Hindlimb muscle (tissue), 1 donor: ENCODE measurements at regions not wholly inside any gene's neighbourhood (a gene's known extent, or its start where the extent isn't known, plus 50 kb on each side); places are given as distances from the start of the nearest gene placed in this dataset.
A peak's percentile ranks its signal among the peaks of the same experiment; 100 is the strongest.

Source experiments
- DNase-seq: peaks from one replicate; pipeline ENCODE4 v3.0.0-alpha.2; 2013

DNA sequence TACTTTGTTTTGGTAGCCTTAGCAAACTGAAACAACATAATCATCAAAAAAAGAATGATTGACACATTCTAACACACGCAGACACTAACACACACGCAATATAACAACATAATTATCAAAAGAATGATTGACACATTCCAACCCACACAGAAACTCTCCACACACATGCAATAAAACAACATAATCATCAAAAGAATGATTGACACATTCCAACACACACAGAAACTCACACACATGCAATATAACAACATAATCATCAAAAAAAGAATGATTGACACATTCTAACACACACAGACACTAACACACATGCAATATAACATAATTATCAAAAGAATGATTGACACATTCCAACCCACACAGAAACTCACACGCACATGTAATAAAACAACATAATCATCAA lies 172.4 kb downstream of the THBS2 start:
- no peak for DNase-seq

DNA sequence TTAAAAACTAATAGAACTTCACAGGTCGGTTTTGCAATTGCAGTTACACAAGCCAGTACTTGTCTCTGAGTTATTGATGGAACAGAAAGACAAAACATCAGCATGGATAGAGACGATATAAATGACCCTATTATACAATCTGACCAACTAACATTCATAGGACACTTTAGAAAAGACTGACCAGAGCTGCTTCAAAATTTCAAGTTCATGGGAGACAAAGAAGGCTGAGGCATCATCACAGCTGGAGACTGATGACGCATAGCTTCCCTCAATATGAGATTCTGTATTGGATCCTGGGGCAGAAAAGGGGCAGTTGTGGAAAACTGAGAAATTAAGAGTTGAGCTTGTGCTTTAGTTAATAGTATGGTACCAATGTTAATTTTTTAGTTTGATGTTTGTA lies 174.0 kb downstream of the THBS2 start:
- DNase-seq, result no peak

DNA sequence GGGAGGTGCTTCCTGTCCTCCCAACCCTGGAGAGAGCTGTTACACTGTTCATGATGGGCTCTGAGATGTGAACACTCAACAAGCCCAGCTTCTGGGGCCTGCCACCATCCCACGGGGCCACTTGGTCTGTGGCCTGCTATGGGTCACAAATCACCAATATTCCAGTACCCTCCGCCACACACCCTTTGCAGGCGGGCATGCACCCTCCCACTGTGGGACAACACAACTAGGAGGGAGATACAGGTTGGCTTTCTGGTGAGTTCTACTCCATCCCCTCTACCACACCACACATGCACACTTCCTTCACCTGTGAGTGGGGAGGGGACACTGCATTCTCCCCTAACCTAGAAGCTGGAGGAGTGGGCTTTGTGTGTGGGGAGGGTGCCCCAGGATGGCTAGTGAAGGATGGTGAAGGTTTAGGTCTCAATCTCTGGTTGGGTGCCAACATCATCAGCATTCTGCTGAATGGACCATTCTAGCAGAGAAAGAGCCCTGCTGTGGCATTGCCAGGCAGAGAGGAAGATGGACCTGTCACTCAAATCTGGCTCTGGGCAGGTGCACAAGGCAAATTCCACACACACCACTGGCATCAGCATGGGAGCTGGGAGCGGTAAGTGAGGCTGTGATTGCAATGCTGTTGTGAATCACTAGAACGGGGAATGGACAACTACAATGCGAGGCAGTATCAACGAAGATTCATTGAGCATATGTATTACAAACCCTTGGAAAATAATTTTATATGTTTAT lies 175.1 kb downstream of the THBS2 start:
- no peak for DNase-seq

DNA sequence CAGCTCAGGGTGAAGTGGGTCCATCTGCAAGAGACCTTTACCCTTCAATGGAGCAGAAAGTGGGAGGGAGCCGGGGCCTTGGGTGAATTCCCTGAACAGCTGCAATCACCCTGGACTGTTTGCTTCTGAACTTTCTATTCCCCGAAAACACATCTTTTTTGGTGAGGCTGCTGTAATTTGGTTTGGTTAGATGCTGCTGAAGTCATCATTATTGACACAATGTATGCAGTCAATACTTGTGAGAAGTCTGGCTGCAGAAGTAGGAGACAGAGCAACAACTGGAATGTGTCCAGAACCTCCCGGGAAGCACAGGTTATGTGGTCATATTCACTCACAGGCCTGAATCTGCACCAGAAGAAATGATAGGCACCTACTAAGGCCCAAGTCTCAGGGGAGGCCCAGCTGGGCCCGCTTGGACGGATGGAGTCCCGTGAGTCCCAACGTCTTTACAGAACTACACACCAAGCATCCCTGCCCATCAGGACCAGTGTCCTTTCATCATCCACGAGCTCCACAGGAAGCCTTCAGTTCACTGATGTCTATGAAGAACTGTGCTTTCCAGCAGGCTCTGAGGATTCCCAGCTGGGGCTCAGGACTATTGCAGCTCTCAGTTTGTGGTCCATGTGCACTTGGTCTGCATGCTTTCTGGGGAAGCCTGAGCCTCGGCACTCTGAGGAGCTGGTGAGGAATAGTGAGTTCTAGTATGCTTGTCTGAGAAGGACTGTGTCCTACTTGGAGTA lies 177.6 kb downstream of the THBS2 start:
- no peak for DNase-seq

DNA sequence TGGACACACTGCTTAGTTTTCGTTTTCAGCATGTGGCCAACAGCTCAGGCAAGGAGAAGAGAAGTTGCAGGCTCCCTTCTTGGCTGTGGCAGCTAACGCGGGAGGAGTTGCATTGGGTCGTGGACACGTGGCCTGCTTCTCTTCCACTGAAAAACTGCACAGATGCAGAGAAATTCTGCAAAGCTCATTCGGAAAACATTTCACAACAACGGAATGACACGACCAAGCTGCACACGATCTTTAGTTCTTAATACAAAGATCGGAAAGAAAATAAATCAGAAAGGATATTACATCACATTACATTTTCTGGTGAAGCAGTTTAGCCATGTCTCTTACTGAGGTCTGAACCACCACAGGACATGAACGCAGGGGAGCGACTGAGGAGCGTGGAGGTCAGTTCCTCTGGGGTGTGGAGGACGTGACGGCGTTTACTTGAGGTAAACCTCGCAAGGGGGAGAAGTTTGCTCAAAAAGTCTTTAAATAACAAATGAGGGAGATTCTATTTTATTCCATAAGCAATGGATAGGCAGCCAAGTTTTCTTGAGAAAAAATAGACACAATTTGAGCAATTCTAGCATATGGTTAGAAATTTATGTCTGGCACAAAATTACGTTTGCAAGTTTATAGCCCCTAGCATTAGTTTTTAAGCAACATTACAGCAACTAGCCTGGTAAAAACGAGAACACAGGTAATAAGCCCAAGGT lies 178.3 kb downstream of the THBS2 start:
- peak; percentile 85 for DNase-seq

DNA sequence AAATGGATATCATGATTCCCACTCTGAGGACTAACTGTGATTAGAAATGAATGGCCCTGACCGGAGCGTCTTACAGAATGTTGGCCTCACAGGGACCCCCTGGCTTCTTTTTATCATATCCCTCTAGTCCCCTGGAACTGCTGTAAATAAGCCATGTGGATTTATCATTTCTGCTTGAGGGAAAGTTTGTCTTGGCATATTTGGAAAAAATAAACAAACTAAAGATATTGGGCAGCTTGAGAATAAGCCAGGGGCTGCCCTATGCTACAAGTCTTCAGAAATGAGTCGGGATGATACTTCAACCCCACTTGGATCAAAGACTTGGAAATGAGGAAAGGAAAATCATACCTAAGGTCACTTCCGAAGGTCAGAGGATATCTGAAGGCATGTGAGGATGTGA lies 179.1 kb downstream of the THBS2 start:
- no peak for DNase-seq

DNA sequence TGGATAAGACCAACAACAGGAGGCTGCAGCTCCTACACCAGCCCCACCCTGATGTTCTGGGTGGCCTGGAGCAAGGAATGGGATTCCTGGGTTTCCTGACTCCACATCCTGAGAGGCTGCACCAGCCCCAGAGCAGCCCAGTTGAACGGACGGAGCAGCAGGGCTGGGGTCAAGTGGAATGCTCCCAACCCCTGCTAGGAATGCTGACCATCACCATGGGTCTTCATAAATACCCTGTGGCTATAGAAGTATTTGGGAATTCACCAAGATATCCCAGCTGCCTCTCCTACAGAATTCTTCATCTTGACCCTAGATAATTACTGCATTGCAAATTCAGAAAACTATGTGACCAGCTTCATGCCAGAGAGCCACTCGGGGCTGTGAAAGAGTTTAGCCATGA lies 180.3 kb downstream of the THBS2 start:
- no peak for DNase-seq

DNA sequence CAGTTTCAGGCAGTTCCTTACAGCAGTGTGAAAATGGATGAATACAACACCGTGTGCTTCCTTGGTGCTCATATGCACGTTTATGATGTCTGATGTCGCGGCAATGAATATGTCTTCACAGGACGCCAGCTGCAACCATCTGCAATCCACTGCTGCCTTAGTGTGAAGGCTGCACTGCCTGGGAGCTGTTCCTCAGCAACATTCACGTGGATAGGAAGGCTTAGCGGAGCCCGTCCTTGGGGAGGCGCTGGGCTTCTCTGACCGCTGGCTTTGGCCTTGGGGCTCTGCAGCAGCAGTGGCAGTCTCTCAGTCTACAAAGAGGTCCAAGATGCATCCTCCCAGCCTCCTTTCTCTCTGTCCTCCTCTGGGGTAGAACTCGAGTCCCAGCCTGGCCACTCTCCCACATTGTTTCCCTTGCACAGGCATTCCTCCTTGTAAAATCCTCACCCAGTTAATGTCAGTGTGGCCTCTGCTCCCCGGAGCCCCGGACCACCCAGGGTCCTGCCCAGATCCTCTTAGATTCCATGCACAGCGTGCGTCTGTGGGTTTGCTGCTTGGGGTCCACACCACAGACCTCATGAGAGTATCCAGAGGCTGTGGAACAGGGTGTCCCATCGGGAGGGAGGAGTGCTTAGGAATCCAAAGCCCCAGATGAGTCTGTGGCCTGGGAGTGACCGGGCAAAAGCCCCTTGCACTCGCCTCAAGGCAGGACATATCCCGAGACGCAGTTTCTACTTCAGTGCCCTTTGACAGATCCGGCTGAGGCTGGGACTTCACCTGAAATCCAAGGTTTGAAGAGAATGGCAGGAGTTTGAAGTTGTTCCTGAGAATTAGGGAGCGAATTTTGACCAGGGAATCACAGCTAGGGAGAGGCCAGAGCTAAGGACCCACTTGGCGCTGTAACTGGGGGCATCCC lies 181.3 kb downstream of the THBS2 start:
- DNase-seq, result no peak

DNA sequence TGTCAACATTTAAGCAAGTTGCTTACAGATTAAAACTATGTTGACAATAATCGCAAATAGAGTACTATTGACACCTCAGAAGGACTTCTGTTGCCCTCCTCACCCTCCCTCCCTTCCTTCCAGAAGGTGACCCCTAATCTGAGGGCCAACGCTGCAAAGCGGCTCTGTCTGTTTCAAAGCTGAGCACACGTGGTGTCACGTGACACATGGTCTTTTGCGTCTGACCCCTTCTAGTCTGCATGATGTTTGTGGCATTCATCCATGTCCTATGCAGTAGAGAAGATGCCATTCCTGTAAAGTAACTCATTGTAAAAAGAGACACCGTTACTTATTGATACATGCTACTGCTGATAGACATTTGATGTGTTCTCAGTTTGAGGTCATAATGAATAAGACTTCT lies 182.3 kb downstream of the THBS2 start:
- no peak for DNase-seq

DNA sequence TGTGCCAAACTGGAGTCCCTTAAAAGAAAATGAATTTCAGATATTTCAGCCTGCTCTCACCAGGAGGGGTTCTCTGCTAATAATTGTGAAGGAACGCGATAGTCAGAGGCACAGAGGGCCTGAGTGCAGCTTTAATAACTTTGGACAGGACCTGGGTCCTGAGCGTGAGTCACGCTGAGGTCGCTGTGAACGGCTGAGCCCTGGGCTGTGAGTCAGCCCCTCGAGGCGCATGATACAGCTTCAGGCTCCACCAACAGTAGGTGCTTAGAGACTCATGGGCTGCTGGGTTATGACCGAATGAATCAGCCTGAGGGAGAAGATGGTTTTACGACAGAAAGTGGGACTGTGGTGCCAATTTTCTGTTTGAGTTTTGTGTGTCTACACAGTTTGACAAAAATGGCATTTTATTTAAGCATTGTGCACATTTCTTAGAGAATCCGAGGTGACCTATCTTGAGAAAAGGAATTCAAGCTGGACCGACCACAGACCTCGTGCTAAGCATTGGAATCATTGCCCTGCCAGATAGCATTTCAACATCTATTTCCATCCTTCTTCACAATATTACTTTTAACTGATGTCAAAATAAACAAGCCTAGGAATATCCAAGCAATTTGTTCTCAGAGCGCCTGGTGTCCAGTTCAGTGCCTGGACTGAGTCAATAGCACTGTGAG lies 183.0 kb downstream of the THBS2 start:
- no peak for DNase-seq

DNA sequence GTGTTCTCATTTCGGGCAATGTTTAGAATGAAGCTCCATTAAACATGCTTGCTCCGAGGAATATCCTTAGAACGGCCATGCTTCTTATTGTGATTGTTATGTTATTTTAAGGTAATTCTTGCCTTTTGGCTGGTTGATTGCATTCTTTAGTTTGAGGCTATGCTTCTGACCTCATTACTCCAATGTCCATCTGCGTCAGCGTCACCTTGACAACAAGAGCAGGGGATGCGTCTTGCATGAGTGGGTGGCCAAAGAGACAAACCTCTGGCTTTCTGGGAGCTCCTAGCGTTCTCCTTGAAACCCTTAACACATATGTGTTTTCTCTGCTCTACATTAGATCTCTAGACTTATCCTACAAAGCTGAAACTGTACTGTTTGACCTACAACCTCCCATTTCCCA lies 184.3 kb downstream of the THBS2 start:
- no peak for DNase-seq

DNA sequence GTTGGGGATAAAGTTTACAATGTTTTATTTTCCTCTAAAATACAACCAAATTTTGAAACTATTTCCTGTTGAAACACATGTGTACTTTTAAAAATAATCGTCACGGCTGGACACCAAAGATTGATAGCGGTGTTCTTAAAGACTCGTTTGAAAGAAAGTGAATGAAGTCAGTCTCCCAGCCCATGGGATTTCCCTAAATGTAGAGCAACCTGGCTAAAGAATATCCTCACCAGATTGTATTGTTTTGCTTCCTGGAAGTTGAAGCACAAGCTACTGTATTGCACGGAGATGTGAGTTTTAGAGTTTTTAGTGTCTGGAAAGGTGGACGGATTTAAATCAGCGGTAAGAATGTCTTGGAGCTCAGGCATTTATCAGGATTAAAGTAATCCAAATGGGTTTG lies 189.5 kb downstream of the THBS2 start:
- no peak for DNase-seq

DNA sequence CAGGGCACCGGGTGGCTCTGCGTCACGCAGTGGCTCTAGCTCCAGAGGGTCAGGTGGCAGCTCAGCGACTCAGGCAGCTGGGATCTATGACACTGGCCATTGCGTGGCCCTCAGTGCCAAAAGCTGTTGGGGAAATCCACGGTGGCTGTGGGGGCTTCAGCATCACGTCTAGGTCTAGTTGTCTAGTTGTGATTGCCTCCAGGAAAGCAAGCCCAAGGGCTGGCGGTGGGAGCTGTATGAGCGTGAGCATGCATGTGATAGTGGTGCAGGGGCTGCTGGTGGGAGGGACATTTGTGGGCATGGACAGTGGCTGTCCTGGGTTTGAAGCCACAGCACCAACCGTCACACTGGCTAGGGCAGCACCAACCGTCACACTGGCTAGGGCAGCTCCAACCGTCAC lies 191.4 kb downstream of the THBS2 start:
- no peak for DNase-seq

DNA sequence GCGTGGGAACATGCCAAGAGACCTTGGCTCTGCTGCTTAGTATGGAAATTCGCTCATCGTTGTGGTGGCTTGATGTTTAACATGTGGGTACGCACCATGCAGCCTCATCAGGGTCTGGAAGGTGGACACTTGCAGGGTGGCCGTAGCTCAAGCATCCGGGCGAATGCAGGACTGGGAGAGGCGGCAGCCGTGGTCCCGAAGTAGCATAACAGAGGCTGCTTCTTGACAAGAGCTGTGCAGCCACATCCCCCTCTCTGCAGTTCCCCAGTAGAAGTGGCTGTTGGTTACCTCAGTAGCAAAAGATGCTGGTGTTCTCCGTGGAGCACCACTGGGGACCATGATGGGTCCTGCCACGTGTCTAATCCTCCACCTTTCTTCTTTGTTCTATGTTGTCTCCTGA lies 195.0 kb downstream of the THBS2 start:
- no peak for DNase-seq

DNA sequence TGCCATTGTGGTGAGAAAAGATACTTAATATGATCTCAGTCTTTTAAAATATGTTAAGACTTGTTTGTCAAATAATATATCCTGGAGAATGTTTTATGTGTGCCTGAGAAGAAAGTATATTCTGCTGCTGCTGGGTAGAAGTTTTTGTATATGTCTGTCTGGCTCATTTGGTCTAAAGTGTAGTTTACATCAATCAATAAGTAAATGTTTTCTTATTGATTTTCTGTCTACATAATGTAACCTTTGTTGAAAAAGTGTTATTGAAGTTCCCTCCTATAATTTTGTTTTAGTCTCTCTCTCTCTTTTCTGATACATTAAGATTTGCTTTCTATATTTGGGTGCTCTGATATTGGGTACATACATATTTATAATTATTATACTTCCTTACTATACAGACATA lies 201.2 kb downstream of the THBS2 start:
- no peak for DNase-seq

DNA sequence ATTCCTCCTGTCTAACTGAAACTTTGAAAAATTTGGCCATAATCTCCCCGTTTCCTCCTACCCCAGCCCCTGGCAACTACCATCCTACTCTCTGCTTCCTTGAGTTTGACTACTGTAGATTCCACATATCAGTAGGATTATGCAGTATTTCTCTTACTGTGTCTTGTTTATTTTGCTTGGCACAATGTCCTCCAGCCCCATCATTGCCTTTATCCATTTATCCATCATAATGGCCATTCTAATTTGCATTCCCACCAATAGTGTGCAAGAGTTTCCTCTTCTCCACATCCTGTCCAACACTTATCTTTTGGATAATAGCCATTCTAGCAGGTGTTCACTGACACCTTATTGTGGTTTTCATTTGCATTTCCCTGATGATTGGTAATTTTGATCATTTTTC lies 202.3 kb downstream of the THBS2 start:
- DNase-seq, result no peak

DNA sequence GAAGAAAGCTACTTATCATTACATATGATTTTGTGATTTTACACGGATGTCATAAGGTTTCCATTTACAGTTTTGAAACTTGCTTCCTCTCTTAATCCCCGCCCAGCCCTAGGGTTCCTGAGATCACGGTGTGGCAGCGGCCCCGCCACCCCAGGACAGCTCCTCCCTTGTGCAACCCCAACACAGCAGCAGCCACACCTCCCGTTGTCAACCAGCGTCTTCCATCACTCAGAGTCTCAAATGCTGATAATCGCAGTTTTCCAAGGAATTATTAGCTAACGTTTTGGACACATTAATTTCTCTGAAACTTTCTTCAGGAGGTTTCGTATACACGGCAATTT lies 204.8 kb downstream of the THBS2 start:
- no peak for DNase-seq

DNA sequence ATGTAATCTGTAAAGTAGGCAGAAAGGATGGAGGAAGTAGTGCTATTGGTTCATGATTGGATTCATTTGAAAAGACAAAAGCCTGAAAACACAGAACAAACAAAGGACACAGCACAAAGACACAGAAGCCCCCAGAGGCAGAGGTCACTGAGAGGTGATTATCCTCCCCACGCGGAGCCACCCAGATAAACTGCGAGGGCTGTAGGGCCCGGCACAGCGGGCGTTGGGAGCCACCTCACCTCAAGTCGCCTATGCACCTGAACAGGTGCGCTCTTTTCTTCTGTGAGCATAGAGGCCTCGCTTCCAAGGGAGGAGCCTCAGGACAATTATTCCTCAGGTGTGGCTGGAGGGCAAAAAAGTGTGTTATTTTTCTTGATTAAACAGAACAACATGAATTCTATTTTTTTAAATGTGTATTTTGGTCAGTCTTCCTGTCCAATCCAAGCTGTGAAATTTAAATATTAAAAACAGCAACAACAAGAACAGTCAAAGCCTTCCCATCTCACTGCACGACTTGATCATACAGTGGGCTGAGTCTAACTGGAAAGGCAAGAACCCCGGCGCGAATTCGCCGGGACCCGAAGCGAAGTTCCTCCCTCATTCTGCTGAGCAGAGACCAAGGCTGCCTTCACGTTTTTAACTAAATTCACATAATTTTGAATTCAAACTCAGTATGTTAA lies 205.3 kb downstream of the THBS2 start:
- DNase-seq, result no peak

DNA sequence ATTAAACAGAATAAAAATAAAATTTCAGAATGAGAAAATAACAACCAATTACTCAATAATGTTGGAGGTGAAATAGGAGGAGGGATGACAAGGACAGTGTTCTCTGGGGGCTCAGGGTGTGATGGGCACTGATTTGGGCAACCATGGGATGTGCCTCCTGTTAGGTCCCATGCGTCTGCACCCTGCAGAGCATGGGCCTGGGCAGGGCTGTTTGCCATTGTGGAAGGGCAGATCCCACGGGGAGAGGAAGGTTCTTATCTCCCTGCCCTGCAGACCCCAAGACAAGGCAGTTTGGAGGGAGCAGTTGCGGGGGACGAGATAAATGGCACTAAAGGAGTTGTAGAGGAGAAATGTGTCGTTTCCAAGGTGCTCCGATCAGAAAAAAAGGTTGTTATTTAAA lies 206.3 kb downstream of the THBS2 start:
- DNase-seq, result no peak

DNA sequence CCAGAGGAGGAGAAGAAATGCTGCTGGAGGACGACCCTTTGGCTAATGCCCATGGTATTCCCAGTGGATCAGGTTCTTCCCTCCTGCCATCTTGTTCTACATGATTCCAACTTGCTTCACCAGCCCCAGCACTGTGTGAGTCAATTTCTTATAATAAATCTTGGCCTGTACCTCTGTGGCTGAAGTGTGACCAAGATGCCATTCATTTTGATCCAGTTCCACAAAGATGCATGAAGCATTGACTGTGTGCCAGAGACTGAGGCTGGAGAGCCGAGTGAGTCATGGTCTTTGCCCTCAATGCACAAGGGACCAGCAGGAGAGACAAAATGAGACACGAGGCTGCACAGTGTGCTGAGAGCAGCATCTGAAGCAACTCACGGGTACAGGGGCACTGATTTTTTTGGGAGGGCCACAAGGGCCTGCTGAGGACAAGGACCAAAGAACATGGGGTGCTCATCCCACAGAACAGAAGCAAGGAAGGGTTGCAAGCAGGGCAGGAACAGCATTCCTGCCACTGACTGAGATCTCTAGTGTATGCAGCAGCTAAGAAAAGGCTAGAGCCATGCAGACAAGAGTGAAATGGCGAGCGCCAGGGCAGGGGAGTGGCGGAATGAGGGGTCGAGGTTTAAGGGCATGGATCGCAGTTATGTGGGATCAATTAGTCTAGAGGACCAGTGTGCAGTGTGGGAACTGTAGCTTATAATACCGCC lies 207.0 kb downstream of the THBS2 start:
- no peak for DNase-seq

DNA sequence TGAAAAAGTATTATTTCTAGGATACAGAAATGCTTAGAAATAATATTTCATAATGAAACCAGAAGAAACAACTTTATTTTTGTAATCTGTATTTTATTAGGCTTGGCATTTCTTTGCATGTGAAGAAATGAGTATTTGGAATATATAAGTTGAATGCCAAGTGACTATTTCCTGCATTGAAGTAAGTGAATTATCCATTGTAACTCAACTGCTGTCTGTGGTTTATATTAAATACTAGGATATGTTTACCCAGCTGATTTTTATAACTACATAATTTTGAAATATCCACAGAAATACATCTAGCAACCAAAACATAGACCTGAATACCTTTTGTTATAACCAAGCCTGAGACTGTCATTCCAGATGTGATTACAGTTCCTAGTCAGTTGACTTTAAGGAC lies 207.6 kb downstream of the THBS2 start:
- no peak for DNase-seq
